ENCODE measurements at regions not wholly inside any gene's neighbourhood (a gene's known extent, or its start where the extent isn't known, plus 50 kb on each side); places are given as distances from the start of the nearest gene placed in this dataset.

DNA sequence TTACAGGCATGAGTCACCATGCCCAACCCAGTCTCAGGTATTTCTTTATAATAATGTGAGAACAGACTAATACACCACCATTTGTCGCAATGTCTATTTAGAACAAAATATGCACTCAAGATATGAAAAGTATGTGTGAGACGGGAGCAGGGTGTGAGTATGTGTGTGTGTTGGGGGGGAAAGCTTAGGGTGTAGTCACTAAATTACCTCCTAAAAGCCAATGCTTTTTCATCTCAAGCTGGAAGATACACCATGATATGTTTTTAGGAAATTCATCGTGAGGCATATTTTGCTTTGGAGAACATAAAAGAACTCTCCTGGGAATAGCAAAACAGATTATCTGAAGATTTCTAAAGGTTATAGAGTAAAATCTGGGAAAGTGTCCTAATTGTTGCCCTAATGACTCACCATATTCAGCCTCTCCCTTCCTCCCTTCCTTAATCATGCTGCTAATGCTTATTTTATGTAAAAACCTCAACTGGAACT lies 262.7 kb downstream of the PDHA2 start:
- DNase-seq = no peak

DNA sequence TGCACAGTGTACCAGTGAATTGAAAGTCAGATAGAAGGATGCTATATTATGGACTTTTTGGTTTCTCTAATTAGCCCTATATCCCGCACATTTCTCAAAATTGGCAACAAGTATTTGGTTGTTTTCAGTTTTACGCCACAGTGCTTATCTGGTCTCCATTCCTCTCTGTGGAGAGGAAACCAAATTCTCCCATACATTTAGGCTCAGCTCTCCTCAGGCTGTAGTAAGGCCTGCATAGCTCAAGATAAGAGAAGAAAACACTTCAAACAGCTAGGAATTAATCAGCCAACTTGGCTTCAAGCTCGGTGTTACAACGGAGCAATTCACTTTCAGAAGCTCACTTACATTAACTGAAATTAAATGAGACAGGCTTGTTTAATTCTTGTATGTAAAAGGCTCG lies 263.2 kb downstream of the PDHA2 start:
- no peak for DNase-seq

DNA sequence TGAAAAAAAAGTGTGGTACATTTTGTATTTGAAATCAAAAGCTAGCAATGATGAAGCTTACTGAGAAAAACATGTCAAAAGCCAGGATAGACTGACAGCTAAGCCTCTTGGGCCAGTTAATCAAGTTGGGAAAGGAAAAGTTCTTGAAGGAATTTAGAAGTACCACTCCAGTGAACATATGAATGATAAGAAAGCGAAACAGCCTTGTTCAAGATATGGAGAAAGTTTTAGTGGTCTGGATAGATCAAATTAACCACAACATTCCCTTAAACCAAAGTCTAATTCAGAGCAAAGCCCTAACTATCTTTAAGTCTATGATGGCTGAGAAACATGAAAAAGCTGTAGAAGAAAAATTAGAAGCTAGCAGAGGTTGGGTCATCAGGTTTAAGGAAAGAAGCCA lies 268.3 kb downstream of the PDHA2 start:
- no peak for DNase-seq

DNA sequence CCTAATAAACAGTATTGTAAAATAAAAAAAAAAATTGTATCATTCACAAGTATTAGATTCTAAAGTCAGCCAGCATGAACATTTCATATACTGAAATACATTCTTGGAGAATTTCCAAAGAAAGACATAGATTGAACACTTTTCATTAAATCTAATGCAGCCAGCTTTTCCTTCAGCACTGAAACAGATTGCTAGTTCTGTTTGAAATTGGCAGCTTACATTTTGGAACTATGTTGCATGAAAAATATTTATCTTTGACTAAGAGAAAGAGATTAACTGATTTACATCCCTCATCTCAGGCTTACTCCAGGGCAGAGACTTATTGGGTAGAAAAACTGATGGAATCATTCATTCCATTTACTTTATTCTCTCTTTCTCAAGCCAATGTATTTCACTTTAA lies 272.7 kb downstream of the PDHA2 start:
- no peak for DNase-seq

DNA sequence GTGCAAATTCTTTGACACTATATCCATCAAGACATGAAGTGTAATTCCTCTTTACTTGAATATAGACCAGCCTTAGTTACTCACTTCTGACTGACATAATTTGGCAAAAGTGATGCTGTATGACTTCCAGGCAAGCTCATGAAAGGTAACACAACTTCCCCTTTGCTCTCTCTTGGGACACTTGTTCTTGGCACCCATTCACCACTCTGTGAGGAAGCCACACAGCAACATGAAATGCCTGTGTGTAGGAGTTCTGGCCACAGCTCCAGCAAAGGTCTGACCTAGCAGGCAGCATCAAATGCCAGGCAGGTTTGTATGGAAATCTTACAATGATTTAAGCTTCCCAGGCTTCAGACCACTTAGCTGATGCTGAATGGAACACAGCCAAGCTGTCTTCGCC lies 280.3 kb downstream of the PDHA2 start:
- DNase-seq = no peak

DNA sequence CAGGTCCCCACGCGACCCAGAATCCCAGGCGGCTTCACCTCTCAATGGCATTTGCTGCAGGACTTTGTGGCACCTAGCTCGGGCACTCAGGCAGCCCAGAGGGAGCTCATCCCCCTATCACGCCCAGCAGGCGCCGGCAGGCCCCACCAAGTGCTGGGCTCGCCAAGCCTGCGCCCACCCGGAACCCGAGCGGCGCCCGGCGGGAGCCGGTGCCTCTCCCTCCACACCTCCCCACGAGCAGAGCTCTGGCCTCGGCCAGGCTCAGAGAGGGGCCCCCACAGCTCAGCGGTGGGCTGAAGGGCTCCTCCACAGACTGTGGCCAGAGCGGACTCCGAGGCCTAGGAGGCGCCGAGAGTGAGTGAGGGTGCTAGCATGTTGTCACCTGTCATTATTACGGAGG lies 286.3 kb downstream of the PDHA2 start:
- no peak for DNase-seq

DNA sequence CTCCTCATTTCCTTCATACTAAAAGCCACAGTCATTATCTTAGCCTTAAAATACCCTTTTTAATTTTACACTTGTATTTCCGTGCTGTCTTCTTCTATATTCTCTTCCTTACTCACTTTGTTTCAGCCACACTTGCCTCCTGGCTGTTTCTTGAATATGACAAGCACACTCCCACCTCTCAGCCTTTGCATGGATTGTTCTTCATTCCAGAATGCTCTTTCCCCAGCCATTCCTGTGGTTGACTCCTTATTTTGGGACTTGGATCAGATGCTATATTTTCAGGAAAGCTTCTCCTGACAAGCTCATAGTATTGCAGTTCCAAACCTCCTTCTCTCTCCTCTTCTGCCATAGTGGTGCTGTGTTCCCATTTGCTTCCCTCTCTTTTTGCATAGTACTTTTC lies 291.3 kb downstream of the PDHA2 start:
- no peak for DNase-seq

DNA sequence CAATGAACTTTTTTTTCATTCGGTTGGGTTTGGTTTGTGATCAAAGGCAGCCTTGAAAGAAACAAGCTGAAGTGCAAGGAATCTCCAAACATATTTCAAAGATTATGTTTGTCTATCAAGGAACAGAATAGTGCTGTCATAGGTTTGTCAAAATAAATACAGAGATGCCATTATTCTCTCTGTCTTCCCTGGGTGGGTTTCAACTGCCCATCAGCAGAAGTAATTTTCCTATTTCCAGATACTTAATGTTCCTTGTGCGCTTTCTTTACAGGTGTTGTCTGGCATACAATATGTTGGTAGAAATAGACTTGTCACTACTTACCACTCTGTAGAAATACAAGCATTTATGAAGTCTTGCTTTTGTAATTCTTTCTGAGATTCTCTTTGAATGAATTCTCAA lies 294.9 kb downstream of the PDHA2 start:
- no peak for DNase-seq

DNA sequence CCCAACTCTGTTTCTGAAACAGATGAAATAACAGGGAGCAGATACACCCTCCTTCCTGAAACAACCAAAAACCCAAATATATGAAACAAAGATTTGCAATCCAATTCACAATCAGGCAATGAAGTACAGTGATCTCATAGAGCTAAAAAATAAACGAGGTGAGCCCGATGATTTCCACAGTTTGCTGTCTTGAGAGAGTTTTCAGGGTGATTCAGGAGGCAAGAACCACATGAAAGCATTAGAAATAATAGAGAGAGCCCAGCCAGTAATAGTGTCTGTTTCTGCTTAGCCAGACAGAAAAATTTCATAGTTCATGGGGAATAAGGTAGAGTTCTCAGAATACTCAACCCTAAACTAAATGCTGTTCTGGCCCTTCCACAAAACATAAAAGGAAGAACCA lies 296.2 kb downstream of the PDHA2 start:
- no peak for DNase-seq

DNA sequence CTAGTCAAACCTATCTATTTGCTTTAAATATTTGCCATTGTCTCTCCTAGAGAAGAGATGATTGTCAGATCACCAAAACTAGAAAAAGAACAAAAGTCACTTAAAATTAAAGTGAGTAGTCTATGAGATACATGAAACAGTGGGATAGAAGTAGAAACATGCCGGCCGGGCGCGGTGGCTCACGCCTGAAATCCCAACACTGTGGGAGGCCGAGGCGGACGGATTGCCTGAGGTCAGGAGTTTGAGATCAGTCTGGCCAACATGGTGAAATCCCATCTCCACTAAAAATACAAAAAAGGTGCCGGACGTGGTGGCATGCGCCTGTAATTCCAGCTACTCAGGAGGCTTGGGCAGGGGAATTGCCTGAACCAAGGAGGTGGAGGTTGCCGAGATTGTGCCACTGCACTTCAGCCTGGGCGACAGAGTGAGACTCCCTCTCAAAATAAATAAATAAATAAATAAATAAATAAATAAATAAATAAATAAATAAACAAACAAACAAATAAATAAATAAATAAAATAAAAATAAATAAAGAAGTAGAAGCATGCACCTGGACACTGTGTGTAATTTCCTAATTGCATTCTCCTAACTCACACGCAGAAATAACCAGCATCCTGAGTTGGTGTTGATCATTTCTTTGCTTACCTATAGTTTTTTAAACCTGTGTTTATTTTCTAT lies 299.5 kb downstream of the PDHA2 start:
- no peak for DNase-seq

DNA sequence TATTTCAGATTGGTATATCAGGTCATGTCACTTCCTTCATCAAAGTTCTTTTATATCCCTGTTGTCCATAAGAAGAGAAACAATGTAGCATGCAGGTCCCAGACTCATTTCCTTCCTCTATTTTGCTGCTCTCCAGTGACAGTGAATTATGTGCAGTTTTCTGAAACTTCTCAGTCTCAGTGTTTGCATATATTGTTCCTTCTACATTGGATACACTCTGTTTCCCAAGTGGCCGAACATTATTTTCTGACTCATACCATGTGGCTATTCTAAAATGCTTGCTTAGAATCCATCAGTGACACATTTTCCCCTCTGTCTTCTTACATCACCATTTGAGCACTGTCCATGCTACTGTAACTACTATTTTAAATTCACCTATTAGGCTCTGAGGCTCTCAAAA lies 305.7 kb downstream of the PDHA2 start:
- DNase-seq = no peak

DNA sequence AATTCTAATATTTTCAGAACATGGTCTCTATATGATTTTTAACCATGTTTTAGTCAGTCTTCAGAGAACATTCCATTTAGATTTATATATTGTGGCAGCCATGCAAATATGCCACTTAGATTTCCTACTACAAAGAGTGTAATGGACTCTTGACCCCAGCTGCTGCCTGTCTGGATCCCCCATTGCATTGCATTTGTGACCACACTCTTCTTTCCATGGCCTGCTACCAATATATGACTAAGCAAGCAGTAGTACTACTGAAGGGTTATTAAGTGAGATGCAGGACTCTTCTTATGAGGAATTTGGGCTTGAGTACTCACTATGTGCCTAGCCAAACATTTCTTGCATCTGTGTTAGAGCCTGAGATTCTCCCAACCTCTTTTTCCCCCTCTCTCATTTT lies 306.8 kb downstream of the PDHA2 start:
- no peak for DNase-seq

DNA sequence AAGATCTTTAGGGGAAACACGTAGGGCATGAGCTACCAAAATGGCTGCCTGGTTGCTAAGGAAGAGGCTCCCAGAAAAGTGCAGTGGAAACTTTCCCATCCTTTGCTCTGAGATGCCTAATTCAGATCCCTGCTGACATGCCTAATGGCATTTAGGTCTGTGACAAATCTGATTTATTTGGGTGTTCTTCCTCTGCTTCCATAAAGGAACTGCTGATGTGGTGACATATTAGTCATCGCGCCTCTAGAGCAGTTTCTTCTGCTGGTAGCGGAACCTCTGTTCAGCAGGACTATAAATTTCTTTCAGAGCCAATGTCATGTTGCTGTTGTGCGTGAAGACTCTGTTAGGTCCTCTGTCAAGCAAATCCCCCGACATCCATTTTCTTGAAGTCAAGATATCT lies 310.0 kb downstream of the PDHA2 start:
- no peak for DNase-seq

DNA sequence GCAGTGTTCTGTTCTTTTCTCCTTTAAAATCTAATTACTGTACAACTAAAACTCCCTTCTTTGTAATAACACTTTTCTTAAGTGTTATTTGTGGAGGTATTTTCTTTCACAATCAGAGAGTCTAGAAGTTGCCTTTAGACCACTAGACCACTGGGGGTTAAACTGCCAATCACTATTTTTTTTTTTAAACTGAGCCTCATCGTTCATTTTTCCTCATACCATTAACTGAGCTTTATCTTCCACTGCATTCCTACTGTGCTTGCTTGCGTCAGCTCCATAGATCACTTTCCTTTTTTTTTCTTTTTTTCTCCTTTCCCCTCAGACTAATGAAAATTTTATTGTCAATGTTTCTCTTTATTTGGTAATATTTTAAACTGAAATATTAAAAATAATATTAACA lies 310.6 kb downstream of the PDHA2 start:
- no peak for DNase-seq

DNA sequence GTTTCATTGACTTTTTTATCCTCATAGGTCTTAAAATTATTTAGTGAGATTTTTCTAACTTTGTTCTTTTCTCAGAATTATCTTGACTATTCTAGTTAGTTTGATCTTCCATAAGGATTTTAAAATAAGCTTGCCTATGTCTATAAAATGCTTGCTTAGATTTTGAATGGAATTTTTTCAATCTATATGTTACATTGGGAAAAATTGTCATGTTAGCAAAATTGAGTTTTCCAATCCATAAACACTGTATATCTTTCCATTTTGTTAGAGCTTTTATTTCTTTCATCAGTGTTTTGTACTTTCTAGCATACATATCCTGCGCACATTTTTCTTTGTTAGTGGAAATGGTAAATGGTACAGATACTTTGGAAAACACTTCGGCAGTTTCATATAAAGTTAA lies 312.9 kb downstream of the PDHA2 start:
- no peak for DNase-seq

DNA sequence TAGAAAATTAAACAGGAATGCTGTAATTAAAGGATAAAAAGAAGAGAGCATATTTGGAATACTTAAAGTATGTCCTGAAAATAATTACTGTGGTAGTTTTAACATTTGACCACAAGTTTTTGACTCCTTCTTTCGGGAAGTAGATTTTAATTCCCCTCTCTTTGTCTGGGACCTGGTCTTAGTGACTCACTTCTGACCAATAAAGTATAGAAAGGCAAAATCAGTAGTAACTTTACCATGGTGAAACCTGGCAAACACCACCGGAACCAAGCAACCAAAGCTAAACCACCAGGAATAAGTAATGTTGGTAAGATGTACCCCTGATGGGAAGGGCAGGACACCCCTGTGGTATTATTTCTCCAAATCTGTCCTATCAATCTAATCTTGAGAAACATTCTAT lies 314.8 kb downstream of the PDHA2 start:
- DNase-seq = no peak

DNA sequence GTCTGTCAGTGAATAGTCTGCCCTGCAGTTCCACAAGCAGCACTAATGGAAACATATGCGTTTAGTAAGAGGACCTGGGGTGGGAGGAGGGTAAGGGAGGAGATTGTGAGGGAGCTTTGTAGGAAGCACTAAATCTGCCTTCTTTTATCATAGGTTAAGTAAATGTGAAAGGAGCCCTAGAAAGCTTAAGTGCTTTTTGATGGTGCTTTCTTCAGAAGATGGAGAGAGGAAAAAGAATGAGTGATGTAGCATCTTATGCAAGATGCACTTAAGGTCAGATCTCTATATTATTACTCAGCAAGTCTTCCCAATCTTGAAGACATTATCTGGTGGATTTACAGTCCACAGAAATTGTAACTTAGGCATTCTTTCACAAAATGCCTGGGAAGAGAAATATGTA lies 322.7 kb downstream of the PDHA2 start:
- DNase-seq = no peak

DNA sequence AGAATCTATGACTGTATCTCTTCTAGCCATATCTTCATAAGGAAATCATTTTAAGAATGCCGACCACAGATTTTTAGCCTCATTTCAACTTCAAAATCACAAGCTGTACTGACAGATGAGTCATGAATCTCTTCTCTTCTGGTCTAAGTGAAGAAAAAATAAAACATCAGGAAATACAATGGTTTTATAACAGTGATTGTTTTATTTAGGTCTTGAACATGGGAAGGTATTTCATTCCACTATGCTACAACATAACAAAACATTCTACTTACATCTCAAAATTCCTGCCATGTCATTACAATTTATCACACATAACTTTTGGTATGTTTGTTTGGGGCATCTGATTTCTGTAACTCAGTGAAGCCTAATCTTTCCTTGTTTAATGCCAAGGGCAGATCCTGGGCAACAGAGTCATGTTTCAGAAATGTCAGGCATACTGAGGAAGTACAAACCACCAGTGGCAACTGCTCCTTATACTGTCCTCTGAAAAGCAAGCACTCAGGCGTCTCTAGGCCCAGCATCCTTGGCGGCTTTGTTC lies 325.0 kb downstream of the PDHA2 start:
- no peak for DNase-seq

DNA sequence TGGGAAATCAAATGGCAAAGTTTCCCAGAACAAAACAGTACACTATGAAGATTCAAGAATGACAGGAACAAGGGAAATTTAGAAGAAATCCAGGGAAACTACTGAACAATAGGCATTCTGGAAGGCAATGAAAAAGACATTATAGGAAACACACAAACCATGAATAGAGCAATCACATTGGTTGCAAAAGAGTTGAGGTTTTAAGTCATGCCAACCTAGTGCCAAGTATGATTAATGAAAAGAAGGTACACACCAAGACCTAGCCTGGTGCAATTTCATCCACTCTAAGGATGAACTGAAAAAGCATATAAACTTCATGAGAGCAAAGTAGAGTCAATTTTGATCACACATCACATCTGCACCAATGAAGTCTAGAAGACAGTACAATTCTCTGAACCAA lies 326.9 kb downstream of the PDHA2 start:
- DNase-seq = no peak

DNA sequence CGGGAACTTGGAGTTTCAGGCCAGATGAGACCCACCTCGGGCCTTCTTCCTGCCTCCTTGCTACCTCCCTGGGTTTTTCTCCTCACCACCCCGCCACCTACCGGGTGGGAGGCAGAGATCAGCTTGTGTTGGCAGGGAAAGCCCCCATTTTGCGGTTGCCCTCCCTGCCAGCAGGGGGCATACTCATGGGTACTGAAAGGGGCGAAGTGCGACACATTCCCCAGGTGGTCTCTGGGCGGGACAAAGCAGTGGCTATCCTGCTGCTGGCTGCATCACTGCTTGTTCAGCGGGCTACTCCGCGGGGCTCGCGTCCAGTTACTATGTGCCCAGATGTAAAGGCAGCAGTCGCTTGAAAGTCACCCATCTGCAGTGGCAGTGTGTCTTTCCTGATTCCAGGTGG lies 330.3 kb downstream of the PDHA2 start:
- no peak for DNase-seq

DNA sequence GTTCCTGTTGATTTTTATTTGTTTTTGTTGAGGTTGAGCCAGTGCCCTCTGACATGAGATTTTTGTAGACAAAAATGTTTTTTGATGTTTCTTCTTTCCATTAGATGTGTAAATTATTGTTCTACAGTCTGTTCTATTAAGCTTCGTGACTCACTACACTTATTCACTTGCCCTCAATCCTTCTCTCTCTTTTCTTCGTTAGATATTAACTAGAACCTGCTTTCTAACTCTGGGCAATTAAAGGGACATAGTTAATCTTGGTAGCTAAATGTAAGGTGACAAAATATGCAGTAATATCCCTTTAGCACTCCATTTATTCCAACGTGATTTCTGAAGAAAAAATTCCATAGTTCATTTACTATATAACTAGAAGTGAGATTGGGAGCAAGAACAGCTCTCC lies 333.9 kb downstream of the PDHA2 start:
- DNase-seq = no peak

DNA sequence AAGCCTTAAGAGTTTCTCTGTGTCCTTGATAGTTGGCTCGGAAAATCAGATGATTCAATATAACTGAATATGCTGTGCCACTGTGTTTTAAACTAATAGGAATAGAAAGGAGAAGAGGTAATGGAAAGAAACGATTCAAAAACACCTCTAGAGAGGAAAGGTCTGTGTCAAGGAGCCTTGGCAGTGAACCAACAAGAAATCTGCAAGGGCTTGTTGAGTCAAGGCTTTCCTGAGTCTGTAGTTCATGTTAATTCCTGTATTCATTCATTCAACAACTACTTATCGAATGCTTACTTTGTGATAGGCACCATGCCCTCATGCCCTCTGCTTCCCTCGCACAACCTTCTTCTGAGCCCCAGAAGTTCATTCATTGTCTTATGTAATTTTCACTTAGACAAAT lies 336.0 kb downstream of the PDHA2 start:
- no peak for DNase-seq

DNA sequence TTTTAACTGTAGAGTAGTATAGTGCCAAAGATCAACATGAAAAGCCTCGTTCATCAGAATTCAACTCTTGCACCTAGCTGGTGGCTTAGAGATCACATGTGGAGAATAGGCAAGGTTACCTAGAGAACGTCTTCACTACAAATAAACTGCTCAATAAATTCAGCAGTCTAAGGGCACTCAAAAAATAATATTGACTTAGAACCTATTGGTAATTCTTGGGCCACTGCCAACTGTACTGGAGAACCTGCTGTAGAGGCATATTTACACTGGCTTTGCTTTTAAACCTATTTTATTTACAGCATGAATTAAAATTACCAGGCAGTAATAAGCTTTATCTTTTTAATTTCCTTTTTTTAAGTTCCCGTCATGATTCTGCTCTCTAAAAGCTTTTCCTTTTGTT lies 343.7 kb downstream of the PDHA2 start:
- DNase-seq = peak; percentile 90

DNA sequence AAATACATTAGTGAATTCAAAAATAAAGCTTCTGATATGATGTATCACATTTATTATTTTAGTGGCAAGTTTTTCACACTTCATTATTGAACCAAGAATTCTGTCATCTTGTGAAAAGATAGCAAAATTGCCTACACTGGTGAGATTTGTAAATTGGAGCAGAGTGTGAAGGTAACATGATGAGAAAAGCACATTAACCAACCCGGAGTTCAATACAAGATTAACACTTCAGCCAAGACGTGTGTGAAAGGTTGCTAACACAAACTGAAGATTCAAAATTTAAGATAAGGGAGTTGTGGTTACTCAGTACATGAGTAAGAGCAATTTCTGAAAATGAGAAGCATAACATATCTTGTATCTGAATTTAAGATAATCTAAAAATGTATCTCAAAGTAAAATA lies 346.7 kb downstream of the PDHA2 start:
- DNase-seq = no peak

DNA sequence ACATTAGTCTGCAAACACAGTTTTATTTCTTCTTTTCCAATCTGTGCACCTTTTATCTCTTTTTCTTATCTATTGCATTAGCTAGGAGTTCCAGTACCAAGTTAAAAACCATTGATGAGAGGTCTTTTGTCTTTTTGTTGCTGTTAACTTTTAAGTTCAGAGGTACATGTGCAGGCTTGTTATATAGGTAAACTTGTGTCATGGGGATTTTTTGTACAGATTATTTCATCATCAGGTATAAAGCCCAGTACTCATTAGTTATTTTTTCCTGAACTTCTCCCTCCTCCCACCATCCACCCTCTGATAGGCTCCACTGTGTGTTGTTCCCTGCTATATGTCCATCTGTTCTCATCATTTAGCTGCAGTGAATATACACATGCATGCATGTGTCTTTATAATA lies 349.9 kb downstream of the PDHA2 start:
- no peak for DNase-seq

Measured in NCI-H1092 treated with DMSO at 0.1 percent for 48 hours (cell line).